Inflammatory macrophage treated with lipopolysaccharide for 4 hours (primary cell): ENCODE measurements at regions not wholly inside any gene's neighbourhood (a gene's known extent, or its start where the extent isn't known, plus 50 kb on each side); places are given as distances from the start of the nearest gene placed in this dataset.

ENCODE experiments used
- DNase-seq: peaks from one replicate; pipeline ENCODE4 v3.0.0-alpha.2; 2020

DNA sequence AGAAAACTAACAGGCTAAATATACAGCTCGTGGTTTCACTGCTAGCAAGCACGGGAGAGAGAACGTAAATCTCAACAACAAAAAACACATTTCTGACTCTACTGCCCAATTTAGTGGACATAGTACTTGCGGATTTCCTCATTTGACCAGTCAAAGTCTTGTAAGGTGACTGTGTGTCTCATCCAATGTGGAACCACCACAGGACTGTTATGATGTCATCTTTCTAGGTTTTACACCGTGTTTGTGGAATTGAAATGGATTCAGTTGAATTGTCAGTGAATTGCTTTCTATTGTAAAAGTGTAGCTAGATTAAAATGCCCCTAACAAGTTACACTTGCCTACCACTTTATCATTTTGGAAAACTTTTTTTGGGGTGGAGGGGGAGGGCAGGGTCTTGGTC is 1010.8 kb downstream of the NLGN4Y start:
- no peak for DNase-seq

DNA sequence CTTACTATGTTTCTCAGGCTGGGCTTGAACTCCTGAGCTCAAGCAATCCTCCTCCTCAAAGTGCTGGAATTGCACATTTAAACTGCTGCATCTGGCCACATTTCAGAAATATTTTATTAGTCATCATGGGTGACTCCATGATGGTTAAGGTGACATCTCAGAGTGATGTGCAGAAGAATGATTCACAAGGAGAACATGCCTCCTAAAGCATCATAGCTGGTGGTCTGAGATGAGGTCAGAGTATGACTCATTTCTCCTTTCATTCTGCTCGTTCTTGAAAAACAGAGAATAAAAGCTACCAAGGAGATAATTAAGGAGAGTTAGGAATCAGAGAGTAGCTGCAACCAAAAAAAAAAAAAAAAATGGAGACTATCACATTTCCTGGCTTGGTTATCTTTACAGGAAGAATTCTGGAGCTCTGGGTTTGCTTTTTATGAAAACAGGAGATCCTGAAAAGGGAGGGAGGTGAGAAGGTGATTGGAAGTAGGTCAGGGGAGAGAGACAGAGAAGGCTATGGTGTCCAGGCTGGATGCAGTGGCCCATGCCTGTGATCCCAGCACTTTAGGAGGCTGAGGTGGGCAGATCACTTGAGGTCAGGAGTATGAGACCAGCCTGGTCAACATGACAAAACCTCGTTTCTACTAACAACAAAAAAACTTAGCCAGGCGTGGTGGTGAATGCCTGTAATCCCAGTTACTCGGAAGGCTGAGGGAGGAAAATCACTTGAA is 1011.6 kb downstream of the NLGN4Y start:
- no peak for DNase-seq

DNA sequence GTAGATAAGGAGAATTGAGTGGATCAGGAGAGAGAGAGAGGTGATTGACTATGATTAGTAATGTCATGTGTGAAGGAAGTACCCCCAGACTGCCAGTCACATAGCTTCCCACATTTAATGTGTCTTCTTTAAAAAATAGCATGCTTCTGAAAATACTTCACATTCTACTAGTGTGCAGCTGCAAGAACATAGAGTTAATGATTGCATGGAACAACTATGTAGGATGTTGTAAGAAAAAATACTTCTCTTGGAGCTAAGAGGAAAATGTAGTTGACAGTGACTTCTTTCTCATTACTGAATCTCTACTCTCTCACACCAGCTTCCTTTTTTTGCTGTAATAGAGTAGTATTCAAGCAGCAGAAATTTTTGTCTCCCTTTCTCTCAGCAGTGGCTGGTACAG is 1016.2 kb downstream of the NLGN4Y start:
- DNase-seq, result no peak

DNA sequence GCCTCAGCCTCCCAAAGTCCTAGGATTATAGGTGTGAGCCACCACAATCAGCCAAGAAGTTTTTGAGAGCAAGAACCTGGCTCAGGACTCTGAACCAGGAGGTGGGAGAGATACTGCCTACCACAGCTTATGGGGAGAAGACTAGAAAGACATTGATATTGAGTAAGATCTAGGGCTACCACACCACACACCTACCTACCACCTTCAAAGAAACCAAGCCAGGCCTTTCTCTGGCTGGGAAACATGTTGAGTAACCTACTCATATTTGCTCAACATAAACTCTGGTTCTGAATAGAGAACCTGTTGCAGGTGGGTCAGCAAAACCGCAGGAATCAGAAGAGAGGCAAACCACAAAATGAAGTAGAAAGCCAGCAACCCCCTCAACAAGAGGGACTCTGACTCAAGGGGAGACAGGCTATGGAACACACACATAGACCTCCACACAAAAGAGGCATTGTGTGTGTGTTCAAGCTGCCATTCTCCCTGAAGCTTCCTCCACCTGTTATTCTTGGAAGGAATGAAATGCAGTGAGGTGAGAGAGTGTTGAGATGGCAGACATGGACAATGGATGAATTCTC is 1021.9 kb downstream of the NLGN4Y start:
- no peak for DNase-seq

DNA sequence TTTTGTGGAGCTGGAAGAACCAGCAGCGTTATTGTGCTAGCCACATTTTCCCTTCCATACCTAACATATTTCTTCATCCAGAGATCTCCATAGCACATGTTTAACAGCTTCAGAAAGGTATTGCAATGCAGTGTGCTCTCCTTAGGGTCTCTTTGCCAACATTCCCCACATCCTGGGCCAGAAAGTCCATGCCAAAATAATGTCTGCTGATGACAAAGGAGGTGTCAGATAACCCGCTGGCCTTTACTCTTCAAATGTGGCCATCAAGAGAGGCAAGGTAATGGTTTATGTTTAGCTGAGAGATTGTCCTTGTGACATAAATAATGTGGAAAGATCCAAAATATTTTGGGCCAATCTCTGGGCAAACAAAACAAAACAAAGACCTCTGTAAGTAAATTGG is 1027.7 kb downstream of the NLGN4Y start:
- DNase-seq, result no peak

DNA sequence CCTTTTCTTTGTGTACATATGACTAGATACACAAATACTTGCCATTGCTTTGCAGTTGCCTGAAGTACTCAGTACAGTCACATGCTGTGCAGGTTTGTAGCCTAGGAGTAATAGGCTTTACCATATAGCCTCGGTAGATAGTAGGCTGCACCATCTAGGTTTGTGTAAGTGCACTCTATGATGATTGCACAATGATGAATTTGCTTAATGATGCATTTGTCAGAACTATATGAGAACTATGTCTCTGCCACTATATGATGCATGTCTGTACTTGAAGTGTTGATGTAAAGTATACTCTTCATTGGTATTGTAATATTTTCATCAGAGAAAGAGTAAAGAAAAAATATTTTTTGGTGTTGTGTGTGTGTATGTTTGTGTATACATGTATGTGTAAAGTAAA is 1030.7 kb downstream of the NLGN4Y start:
- no peak for DNase-seq

DNA sequence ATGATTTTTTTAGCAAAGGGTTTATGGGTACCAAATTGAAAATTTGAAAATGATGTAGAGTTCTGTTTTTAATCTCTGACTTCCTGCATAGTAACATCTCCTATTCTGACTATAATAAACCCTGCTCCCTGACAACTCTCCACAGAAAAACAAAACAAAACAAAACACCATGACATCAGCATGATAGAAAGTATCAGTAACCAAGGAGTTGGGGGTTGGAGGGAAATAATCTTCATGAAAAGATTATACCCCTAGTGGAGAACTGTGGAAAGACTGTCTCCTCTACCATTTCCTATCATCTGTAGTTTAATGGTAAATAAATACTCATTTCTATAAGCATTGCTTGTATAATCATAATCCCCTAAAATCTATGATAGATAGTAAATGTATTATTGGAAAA is 1034.8 kb downstream of the NLGN4Y start:
- DNase-seq, result no peak

DNA sequence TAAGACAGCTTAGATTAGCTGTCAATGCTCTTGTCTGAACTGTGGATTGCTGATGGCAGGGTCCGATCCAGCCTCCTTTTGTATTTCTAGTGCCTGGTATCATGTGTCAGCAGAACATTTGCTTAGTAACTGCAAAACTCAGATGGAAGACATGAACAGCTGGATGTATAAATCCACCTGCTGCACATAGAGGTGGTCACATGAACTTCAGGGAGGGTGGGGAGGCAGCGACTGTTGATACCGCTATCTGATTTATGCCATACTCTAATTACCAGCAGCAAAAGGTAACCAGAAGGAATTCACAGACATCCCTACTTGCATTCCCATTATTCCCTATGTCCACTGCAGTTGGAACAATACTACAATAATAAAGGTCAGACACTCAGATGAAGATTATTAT is 1036.5 kb downstream of the NLGN4Y start:
- DNase-seq, result no peak

DNA sequence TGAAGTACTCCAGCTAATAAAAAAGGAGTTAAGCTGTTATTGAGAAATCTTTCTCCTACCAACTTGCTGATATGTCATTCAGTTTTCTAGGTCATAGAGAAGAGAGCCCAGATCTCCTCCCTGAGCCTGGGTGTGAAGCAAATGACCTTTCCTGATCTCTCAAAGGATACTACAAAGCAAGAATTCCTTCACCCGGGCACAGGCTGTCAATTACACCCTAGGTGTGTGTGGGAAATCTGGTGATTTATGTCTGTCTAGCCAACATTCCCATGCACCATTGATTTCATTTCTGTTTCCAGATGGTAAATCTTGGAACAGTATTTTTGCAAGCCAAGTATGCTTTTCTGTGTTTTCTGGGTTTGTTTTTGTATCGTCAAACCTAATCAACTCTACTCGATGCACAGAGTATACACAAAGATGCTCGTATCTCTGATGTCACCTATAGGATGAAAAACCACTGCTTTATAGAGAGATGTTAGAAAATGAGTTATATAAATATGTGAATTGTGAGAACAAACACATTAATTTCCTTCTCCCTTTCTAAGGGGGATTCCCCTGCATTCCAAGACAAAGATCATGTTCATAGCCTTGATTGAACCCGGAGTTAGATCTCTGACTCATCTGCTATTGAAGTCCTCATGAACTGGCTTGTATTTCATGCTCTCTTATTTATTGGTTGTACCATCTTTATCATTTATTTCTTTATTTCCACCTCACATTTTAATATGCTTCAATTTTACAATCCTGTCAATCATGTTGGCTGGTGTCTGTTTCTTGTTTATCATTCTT is 1037.4 kb downstream of the NLGN4Y start:
- DNase-seq, result no peak

DNA sequence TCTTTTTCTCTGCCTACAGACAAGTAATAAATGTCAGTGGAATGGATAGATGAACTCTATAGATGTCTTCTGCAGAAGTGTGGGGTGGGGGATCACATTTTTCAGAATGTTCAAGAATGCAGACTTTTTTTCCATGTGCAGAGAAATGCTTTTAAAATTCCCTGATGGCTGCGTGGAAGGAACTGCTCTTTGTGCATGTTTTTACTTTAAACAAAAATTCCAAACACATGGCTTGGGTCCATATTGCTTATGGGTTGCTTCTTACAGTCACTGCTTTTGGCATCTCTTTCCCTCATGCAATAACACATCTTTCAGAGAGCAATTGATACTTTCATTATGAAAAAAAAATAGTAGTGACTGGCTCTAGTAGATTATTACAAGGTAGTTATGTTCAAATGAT is 1053.6 kb downstream of the NLGN4Y start:
- DNase-seq, result no peak

DNA sequence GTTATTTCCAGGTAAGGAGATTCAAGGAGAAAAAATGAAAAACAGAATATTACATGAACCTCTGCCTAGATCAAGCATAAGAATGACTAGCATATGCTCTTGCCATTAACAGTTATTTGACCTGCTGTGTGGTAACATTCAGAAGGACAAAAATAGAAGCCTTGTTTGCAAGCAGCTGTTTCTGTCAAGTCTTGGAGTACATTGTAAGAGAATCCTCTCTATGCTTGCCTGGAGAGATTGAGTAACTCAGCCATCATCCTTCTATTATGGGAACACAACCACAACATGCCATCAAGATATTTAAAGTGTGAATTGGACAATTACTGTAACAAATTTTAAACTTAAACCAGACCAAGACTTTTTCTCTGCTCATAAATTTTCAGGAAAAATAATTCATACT is 1054.4 kb downstream of the NLGN4Y start:
- no peak for DNase-seq

DNA sequence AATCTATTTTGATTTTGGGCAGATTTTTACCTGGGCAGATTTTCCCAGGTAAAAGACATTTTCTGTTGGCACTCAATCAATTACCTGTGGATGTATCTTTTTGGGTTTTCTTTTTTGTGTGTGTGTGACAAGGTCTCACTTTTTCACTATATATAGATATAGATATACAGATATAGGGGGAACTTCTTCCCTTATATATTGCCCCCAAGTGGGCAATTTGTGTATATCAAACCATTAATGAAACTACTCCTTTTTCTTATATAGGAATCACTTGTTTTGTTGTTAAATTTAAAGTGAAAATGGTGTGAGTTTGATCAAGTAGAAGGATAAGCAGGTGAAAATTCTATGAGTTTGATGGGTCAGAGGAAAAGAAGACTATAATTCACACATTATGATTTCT is 1054.9 kb downstream of the NLGN4Y start:
- no peak for DNase-seq

DNA sequence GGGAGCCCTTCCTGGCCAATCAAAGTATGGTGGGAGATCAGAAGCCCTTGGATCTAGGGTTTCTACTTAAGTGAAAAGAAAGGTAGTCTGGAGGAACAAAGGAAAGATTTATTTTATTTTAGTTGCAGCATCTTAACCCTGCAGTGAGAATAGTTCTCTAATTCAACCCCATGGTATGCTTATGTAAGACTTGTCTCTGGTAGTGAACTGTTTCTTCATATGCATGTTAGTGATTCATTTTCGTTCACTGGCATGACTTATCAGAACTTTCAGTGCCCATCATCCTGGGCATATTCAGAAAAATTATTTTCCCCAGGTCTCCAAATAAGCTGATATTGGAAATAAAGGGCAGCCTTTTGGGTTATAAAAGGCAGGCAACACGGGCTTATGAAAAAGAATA is 1058.8 kb downstream of the NLGN4Y start:
- no peak for DNase-seq

DNA sequence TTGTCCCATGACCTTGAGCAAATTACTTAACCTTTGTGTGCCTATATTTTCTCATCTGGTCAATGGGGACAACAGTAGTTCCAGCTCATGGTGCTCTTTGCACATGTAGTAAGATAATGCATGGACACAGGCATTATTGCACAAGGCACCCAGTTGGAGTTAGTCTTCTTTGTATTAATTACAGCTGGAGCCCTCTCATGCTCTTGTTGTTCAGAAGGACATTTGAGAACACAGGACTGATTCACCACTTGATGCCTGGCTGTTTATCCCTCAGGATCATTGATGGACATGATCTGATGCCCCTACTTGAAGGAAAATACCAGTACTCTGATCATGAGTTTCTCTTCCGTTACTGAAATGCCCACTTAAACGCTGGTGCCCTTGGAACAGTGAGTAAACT is 1068.6 kb downstream of the NLGN4Y start:
- DNase-seq, result no peak

DNA sequence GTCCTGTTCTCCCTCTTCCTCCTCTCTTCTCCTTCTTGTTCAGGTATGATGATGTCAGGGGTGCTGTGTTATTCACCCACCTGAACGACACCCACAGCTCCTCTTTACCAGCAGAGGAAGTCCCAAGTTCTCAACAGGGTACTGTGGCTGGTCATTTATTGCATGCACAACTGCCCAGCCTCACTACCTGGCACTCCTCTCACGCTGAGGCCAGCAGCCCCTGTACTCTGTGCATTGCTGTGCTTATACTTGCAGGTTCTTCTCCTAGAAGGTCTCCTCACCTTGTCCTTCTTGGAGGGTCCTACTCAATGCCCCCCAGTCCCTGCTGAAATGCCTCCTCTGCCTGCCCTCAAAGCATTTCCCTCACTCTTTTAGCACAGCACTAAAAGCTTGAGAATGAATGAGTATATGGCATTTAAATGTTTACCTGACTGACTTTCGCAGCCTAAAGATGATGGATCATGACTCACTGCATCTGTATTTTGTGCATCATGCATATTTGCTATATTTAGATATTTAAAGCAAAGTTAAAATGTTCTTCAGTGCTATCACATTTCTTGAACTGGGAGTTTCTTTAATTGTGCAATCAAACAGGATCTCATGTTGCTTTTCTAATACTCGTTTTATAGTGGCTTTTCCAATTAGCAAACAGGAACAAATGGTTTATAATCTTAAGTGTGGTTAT is 1069.3 kb downstream of the NLGN4Y start:
- no peak for DNase-seq

DNA sequence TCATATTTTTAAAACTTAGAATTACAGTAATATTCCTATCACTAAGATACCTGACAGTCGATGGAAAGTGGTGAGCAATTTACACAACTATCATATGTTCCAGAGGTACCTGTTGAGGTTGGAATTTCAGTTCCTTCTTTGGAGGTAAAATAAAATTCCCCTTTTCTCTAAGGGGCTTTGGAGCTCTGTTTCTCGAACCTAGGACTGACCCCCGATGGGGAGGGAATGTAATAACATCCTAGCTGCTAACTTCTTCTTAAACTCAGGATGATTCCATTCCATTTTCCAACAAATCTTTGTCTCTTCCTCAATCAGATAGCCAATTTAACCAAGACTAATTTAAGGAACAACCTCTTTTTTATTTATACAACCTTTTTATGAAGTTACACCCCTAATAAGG is 1069.8 kb downstream of the NLGN4Y start:
- DNase-seq, result no peak

DNA sequence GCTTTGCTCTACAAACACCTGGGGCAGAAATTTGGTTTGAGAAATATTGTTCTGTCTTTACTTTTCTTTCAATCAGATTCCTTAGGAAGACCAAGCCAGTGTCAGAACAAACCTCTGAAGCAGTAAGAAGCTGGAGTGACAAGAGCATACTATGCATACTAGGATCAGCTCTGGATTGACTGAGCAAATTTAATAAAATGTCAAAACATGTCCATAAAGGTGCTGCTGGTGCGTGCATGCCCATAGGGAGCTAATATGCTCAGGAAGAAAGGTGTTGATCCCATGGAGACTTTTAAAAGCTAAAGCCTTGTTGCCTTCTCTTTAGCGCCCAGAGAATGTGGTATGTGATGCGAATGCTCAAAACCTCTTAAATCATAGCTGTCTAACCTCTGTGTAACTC is 1076.2 kb downstream of the NLGN4Y start:
- no peak for DNase-seq

DNA sequence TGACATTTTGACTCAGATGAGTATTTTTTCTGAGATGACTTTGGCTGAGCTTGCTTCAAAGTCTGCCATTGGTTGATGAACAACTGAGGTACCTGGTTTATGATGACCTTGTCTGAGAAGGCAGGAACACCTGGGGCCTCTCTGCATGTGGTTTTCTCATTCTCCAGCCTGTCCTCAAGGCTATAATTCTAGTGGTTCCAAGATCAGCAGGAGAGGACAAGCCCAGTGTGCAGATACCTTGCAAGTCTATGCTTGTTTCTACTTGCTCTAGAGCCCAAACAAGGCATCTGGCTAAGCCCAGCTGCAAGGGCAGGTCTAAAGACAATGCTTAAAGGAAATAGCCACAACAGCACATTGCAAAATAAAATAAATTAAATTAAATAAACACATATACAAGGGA is 1100.0 kb downstream of the NLGN4Y start:
- no peak for DNase-seq

DNA sequence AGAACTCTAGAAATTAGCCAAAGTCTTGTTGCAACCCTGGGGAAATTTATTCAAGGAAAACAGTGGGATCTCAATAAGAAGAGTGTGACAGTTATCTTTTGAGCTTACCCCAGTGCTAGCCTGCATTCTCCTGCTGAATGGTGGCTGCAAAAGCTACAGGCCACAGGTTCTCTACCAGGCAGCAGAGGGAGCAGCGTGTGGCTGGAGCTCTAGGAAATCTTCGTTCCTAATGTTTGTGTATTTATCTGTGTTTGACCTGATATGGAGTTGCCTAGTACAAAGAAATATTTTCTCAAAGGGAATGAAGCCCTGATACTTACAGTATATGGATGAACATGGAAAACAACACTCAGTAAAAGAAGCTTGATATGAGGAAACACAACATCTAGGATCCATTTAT is 1100.6 kb downstream of the NLGN4Y start:
- no peak for DNase-seq

DNA sequence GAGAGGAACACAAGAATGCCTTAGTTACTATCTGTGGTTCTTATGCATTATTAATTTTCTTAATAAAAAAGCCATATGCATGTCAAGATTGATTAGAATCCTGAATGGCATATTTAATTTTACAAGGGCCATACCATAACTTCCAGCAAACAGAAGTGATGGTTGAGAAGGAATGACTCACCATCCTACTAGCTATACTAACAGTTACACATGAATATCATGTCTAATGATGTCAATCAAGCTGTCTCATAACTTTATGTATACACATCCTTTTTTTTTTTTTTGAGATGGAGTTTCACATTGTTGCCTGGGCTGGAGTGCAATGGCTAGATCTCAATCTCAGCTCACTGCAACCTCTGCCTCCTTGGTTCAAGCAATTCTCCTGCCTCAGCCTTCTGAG is 1123.9 kb downstream of the NLGN4Y start:
- DNase-seq, result no peak

DNA sequence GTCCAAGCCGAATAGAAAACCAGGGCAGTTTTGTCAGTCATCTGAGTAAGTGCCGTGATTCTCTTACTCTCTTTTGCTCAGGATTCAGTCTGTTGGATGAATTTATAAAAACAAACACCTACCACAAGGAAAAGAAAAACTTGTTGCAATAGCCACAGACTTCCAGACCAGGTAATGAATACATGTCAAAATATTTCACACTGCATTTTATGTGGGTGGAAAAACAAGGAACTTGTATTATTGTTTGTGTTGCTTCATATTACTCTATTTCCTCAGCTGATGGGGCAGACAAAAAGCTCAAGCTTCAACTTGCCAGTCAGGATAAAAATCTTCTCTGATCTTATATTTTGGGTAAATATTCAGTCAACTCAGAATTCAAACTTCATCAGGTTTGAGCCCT is 1125.7 kb downstream of the NLGN4Y start:
- no peak for DNase-seq

DNA sequence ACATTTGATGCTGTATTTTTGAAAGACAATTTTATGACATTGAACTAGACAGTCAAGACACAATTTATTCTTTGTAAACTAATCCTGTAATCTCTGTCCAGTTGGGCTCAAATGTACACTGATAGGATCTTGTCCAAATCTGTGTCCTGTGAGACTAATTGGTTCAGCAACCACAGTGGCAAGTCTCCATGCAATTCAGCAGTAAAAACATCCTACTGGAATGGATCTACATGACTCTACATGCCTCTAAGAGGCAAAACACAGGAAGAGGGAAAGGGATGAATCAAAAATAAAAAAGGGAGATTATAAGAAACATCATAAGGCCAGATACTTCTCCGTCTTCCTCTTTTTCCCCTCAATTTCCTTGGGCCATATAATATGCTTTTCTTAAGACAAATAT is 1164.2 kb downstream of the NLGN4Y start:
- no peak for DNase-seq

DNA sequence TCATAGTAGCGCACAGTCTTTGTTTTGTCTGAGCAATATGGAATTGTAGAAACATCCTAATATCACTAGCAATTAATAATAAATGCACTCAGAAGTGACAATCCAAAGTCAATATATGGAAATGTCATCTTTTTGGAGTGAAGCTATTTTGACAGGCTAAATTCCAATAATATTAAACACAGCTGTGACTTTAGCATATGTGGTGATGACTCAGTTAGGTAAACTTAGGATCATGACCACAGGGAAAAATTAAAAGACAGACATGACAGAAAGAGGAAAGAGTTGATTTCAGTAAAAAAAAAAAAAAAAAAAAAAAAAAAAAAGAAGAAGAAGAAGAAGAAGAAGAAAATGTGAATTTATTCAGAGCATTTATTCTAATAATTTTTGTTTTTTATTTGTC is 1165.7 kb downstream of the NLGN4Y start:
- no peak for DNase-seq

DNA sequence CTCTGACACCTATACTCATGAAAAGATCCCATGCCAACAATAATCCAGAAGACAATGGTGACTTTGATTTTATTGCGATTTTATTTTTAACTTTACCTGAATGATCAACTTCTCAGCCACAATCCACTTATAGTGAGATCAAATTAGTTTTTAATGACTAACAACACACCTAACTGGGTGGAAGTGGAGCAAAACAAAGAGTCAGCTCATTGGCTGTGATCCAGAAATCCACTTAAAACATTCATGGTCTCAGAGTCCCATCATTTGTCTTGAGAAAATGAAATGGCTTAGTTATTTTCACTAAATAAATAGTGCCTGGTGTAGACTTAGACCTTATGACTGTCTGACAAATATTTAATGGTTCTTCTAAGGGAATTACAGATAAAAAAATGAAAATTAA is 1177.8 kb downstream of the NLGN4Y start:
- no peak for DNase-seq
